K562 (cell line): ENCODE measurements at regions not wholly inside any gene's neighbourhood (a gene's known extent, or its start where the extent isn't known, plus 50 kb on each side); places are given as distances from the start of the nearest gene placed in this dataset.
"Not testable (repeated sequence)": the region's sequence is repeated elsewhere in the genome, so short reads cannot be mapped to it uniquely, and the experiment has no call there.

ENCODE experiments used
- FOXM1 ChIP-seq, 2 experiments: fragments of 450-650 bp in 1 of 2; sonication (generic) in 1 of 2; formaldehyde crosslinking in 1 of 2; IDR thresholded peaks; 2 replicates each; pipeline versions ENCODE4 v1.6.1 to v1.9.0; 2017 to 2022; ENCODE audit warnings: low read depth in 2 of 2, mild to moderate bottlenecking in 2 of 2, missing genetic modification reagents in 1 of 2, moderate library complexity in 1 of 2
- PRDM10 ChIP-seq: fragments of 450-650 bp; IDR thresholded peaks from 2 replicates; pipeline ENCODE4 v1.6.1; 2018; ENCODE audit not compliant: partially characterized antibody
- RAD21 ChIP-seq, 2 experiments: fragments of 250-450 bp in 1 of 2; fragments of 450-650 bp in 1 of 2; sonication (Bioruptor Pico) in 1 of 2; formaldehyde crosslinking in 1 of 2; IDR thresholded peaks in 1 of 2; conservative IDR thresholded peaks in 1 of 2; 2 replicates each; pipeline versions ENCODE4 v1.4.0 to v1.8.0; 2020 to 2022; ENCODE audit warnings: mild to moderate bottlenecking in 2 of 2, moderate library complexity in 1 of 2
- ZKSCAN1 ChIP-seq: fragments of 150-350 bp; IDR thresholded peaks from 2 replicates; pipeline ENCODE4 v1.6.1; 2016; ENCODE audit warnings: low read depth, low read length
- TF ChIP-seq, protein P1 (sequence below): fragments of 450-650 bp; IDR thresholded peaks from 2 replicates; pipeline ENCODE4 v1.6.1; 2016
- TF ChIP-seq, protein P2 (sequence below), 3 experiments: IDR thresholded peaks in 2 of 3; conservative IDR thresholded peaks in 1 of 3; 2 replicates each; pipeline ENCODE4 v1.5.1; 2011 to 2012; ENCODE audit warnings: low read length in 3 of 3, mild to moderate bottlenecking in 3 of 3, control low read depth in 2 of 3, improper control_type of control experiment in 1 of 3, inconsistent platforms in 1 of 3, low read depth in 1 of 3, mixed read lengths in 1 of 3, moderate library complexity in 1 of 3; ENCODE audit not compliant: insufficient read depth in 2 of 3

DNA sequence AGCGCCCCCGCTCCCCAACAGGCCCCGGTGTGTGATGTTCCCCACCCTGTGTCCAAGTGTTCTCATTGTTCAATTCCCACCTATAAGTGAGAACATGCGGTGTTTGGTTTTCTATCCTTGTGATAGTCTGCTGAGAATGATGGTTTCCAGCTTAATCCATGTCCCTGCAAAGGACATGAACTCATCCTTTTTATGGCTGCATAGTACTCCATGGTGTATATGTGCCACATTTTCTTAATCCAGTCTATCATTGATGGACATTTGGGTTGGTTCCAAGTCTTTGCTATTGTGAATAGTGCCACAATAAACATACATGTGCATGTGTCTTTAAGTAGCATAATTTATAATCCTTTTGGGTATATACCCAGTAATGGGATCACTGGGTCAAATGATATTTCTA lies 59.8 kb upstream of the ADPGK start:
- TF ChIP-seq FOXM1 (IDR thresholded peaks at IDR 0.05; ENCODE audit: low read depth); FOXM1 (CRISPR knock-in tag; IDR thresholded peaks at IDR 0.05; ENCODE audit: low read depth); RAD21 (CRISPR knock-in tag; conservative IDR thresholded peaks at IDR 0.05 in 1 of 2, IDR thresholded peaks at IDR 0.05 in 1 of 2); ZKSCAN1; PRDM10: not testable (repeated sequence)
- TF ChIP-seq, protein P1, sequence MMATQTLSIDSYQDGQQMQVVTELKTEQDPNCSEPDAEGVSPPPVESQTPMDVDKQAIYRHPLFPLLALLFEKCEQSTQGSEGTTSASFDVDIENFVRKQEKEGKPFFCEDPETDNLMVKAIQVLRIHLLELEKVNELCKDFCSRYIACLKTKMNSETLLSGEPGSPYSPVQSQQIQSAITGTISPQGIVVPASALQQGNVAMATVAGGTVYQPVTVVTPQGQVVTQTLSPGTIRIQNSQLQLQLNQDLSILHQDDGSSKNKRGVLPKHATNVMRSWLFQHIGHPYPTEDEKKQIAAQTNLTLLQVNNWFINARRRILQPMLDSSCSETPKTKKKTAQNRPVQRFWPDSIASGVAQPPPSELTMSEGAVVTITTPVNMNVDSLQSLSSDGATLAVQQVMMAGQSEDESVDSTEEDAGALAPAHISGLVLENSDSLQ, result not testable (repeated sequence)
- TF ChIP-seq, protein P2, sequence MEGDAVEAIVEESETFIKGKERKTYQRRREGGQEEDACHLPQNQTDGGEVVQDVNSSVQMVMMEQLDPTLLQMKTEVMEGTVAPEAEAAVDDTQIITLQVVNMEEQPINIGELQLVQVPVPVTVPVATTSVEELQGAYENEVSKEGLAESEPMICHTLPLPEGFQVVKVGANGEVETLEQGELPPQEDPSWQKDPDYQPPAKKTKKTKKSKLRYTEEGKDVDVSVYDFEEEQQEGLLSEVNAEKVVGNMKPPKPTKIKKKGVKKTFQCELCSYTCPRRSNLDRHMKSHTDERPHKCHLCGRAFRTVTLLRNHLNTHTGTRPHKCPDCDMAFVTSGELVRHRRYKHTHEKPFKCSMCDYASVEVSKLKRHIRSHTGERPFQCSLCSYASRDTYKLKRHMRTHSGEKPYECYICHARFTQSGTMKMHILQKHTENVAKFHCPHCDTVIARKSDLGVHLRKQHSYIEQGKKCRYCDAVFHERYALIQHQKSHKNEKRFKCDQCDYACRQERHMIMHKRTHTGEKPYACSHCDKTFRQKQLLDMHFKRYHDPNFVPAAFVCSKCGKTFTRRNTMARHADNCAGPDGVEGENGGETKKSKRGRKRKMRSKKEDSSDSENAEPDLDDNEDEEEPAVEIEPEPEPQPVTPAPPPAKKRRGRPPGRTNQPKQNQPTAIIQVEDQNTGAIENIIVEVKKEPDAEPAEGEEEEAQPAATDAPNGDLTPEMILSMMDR (IDR thresholded peaks at IDR 0.05 in 2 of 3, conservative IDR thresholded peaks at IDR 0.05 in 1 of 3; ENCODE audit: insufficient read depth in 2 of 3, low read depth in 1 of 3, low read length in 3 of 3), result not testable (repeated sequence)
